DMS79 (cell line): ENCODE measurements at regions not wholly inside any gene's neighbourhood (a gene's known extent, or its start where the extent isn't known, plus 50 kb on each side); places are given as distances from the start of the nearest gene placed in this dataset.
"Not testable (repeated sequence)": the region's sequence is repeated elsewhere in the genome, so short reads cannot be mapped to it uniquely, and the experiment has no call there.

Experiments used
- DNase-seq: peaks from one replicate; lab custom pipeline; 2025; lab: John Stamatoyannopoulos, UW

DNA sequence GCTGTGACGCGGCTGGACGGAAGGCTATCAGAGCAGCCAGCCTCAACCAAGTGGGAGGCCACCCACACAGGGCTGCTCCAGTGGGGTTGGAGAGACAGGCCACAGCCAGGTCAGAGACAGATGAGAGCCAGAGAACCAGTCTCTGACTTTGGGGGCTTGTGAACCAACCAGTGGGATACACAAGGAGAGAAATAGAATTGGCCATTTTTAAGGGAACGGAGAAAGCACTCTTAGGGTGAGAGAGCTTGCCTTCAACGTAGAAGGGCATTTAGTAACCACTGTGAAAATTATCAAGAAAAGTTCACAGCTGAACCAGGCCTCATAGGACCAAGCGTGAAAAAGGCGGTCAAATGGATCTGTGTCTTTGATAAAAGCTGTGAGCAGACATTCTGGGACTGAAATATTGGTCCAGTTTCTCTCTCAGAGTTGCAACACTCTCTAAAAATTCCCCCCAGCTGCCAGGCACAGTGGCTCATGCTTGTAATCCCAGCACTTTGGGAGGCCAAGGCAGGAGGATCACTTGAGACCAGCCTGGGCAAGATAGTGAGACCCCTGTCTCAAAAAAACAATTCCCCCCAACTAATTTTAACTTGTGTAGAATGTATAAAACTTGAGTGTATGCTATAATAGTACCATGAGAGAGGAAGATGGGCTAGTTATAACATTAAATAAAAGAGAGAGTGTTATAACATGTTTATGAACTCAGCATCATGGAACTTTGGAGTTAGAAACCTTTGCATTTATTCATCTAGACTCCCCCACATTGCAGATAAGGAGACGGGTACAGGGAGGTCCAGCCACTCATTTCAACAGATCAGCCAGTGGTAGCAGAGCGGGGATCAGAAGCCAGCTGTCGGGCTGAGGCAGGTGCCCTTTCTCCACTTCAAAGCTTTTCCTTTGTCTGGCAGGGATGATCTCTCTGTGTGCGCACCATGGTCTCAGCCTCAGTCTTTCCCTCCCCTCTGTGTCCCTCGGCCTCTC, 132.2 kb downstream of the NPIPB11 start:
- not testable (repeated sequence) for DNase-seq

DNA sequence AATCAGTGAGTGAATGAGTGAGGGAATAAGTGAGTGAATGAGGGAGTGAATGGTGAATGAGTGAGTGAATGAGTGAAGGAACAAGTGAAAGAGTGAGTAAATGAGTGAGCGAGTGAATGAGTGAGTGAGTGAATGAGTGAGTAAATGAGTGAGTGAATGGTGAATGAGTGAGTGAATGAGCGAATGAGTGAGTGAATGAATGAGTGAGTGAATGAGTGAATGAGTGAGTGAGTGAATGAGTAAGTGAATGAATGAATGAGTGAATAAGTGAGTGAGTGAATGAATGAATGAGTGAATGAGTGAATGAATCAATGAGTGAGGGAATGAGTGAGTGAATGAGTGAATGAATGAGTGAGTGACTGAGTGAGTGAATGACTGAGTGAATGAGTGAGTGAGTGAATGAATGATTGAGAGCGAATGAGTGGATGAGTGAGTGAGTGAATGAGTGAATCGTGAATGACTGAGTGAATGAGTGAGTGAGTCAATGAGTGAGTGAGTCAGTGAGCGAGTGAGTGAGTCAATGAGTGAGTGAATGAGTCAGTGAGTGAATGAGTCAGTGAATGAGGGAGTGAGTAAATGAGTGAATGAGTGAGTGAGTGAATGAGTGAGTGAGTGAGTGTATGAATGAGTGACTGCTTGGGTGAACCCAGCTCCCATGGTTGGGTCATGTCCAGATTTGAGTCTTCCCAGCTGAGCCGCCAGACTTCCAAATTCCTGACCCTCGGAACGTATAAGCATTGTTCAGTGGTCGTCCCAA, 133.0 kb downstream of the NPIPB11 start:
- DNase-seq = not testable (repeated sequence)

DNA sequence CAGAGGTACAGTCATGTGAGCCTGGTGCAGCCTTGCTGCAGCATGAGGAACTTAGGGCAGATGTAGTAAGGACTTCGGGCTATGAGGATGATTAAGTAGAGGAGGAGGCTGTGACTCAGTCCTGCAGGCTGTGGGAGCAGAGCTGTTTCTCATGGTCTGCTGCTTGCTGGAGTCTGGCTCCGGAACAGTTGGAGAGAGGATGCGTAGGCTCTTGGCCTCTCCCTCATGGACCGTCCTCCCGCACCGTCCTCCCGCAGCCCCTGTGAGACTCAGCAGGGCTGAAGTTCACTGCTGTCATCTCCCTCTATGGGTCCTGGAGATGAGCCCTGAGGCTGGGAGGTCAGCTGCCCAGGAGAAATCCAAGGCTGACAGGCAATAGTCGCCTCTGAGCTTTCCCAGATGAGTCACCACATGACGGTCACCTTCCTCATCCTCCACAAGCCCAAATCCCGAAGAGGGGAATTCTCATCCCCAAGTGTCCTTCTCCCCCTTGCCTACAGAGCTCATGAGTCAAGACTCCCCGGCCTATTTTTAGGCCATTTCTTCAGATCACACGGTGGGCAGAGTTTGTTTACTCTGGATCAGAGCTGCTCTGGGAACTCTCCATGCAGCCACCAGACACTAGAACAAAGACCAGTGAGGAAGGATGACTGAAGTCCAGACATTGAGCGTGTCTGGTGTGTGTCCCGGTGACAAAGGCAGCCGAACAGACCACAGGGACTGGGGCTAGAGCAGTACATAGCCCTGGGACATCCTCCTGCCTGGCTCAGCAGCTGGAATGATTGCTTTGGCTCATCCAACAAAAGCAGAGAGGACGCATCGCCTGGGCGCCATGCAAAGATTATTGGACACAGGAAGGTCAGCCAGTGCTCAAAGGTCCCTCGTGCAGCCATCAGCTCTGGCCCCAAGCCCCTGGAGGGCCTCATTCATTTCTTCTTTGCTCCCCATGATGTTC, 134.5 kb downstream of the NPIPB11 start:
- DNase-seq = not testable (repeated sequence)

DNA sequence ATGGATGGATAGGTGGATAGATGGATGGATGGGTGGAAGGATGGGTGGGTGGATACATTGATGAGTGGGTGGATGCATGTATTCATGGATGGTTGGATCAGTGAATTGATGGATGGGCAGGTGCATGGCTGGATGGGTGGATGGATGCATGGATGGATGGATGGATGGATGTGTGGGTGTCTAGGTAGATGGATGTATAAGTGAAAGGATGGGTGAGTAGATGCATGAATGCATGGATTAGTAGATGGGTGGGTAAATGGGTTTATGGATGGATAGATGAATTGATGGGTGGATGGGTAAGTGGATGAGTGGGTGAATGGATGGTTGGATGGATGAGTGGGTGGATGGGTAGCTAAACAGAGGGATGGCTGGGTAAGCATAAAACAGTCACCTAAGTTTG, 135.6 kb downstream of the NPIPB11 start:
- not testable (repeated sequence) for DNase-seq

DNA sequence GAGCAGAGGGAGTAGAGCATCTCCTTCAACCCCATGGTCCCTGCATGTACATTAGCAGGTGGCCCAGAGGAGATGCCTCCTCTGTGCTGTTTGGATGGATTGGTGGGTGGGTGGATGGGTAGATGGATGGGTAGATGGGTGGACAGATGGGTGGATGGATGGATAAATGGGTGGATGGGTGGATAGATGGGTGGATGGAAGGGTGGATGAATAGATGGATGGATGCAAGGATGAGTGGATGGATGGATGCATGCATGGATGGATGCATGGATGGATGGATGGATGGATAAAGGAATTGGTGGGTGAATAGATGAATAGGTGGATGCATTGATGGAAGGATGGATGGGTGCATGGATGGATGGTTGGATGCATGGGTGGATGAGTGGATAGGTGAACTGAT, 136.5 kb downstream of the NPIPB11 start:
- not testable (repeated sequence) for DNase-seq

DNA sequence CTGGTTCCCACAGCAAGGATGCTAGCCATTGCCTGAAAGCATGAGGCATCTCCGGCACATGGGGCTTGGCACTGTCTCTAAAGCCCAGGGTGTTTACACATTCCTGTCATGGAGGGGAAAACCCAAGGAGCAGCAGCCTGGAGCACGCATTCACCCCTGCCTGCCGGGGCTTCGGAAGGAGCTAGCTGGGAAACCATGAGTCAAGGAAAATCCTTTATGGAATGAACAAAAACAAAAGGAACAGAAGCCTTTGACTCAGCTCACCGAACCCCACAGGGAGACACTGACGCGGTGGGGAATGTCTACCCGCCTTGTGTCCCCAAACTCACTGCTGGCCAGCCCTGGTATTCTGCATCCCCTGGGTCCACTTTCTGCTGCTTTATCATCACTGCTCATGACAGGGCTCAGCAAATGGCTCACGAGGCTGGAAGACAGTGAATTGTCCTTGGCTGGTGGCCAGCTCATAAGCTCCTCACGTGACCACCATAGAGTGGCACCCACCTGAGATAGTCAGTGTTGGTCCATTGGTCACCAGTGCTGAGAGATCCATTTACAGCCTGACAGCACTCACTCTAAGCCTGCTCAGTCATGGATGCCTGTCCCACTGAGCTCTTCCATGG, 137.2 kb downstream of the NPIPB11 start:
- not testable (repeated sequence) for DNase-seq

DNA sequence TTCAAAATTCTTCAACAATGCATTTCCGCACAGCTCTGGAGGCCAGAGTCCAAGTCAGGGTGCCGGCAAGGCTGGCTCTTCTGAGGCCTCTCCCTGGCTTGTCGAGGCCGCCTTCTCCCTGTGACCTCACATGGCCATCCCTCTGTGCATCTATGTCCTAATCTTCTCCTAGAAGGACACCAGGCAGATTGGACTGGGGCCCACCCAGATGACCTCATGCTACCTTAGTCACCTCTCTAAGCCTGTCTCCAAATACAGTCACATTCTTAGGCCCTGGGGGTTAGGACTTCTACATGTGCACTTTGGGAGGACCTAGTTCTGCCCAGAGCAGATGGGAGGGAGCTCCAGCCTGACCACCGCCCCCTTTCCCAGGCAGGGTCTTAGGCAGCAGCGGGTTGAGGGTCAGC, 137.7 kb downstream of the NPIPB11 start:
- not testable (repeated sequence) for DNase-seq

DNA sequence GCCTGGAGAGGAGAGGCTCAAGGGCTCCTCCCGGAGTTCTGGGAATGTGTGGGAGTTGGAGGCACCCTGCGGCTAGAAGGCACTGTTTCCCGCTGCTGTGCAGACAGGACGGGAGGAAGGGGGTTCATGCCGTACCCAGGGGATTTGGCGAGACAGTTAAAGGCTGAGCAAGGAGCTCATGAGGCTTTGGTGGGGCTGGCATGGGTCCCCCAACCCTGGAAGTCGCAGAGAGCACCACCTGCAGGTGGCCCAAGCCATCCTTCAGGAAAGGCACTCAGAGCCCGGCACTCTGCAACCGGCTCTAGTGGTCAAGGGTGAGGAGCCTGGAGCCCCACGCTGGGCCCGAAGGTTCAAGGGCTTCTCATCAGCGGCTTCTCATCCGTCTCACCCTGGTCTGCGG, 138.2 kb downstream of the NPIPB11 start:
- DNase-seq = not testable (repeated sequence)

DNA sequence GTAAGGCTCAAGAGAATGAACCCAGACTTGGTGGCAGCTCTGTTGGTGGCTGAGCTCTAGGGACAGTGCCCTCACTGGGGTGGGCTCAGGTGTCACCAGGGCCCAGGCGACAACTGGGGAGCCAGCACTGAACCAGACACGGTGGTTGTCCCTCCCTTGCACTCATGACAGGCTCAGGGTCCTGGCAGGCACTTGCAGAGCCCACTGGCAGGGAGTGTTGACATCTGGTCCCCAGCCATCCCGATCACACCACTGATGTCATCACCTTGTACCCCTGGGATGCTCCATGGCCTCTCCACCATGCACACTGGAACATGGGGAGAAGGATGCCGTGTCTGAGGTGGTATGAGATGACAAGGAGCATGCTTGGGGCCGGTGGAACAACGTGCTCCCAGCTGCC, 138.6 kb downstream of the NPIPB11 start:
- DNase-seq = not testable (repeated sequence)

DNA sequence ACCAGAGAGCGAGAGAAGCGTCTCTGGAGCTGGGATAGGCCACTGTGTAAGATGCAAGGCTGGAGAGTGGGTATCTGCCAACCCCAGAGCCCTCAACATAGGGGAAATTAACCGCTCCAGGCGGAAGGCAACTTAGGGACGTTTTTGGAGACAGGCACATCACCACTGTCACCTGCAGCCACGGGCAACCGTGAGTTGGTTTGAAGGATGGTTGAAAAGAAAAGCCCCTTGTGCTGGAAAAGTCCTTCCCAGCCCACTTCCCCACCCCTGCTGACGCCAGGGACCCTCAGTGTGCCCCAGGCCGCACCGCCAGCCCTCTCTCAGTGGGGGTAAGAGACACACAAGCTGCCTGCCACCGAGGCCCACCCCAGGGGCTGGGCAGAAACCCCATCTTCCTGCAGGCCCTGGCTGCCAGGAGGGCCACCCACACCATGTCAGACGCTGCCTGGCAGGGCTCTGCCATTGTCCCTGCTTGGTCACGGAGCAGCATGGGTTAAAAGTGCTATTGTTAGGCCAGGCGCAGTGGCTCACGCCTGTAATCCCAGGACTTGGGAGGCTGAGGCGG, 139.4 kb downstream of the NPIPB11 start:
- DNase-seq = not testable (repeated sequence)

DNA sequence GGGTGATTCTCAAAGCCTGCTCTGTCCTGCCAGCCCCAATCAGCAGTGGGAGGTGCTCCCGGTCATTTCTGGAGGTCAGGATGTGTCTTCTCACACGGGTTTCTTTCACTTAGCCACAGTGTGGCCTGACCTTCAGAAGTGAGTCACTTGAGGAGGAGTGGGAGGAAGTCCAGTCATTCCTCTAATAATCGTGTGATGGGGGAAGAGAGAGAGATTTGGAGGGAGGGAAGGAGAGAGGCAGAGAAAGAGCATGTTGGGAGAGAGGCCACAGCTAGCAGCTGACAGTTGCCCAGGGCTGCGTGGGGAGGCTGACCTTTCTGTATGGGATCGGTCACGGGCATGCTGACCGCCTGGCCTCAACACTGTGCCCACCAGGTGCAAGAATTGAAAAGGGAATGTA, 139.9 kb downstream of the NPIPB11 start:
- not testable (repeated sequence) for DNase-seq

DNA sequence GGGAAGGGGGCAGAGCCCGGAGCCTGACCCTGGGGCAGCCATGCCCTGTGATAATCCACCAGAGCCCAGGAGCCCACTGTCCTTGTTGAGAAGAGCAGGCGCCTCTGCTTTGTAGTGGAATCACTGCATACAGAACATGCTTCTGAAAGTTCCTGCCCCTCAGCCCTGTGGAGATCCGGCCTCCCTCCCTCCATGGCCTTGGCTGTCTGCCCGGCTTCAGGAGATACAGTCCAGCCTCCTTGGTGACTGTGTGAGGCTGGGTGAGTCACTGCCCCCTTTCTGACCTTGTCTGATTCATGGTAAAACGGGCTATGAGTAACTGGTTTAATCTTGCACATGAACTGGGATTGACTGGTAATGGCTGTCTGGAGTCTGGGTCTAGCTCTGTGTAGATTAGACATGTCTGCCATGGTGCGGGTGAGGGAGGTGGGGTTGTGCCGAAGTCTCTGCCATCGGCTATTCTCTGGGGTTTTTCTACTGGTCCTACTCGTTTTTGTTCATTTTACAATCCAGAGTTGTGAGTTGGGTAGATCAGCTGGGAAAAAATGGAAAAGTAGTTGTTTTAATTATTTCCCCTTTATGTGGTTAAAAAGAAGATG, 141.2 kb downstream of the NPIPB11 start:
- not testable (repeated sequence) for DNase-seq

DNA sequence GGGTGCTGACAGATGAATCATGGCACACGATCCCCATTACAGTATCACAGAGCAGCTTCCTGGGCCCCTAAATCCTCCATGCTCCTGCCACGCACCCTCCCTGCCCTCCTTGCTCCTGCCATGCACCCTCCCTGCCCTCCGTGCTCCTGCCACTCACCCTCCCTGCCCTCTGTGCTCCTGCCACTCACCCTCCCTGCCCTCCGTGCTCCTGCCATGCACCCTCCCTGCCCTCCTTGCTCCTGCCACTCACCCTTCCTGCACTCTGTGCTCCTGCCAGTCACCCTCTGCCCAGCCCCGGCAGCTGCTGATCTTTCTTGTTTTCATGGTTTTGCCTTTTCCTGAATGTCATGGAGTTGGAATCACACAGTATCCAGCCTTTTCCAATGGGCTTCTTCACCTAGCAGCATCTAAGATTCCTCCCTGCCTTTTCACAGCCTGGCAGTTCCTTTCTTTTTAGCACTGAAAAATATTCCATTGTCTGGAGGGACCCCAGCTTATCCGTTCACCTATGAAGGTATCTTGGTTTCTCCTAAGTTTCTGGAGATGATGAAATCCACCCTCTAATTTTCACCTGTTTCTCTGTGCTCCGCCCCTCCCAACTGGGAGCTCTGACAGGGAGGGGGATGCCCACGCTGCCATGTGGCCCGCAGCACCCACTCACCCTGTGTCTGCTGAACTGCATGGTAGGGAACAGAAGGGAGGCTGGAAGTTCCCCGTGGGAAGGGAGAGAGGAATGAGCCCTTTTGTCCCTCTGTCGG, 142.3 kb downstream of the NPIPB11 start:
- not testable (repeated sequence) for DNase-seq

DNA sequence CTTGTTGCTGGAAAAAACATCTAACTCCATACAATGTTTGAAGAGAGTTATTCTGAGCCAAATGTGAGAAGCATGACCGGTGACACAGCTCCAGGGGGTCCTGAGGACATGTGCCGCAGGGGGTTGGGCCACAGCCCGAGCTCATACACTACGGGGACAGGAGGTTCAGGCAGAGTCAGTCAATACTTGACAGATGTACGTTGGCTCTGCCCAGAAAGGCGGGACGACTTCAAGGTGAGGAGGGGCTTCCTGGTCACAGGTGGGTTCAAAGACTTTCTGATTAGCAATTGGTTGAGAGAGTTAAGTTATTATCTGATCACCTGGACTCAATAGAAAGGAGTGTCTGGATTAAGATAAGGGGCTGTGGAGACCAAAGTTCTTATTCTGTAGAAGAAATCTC, 143.8 kb downstream of the NPIPB11 start:
- not testable (repeated sequence) for DNase-seq

DNA sequence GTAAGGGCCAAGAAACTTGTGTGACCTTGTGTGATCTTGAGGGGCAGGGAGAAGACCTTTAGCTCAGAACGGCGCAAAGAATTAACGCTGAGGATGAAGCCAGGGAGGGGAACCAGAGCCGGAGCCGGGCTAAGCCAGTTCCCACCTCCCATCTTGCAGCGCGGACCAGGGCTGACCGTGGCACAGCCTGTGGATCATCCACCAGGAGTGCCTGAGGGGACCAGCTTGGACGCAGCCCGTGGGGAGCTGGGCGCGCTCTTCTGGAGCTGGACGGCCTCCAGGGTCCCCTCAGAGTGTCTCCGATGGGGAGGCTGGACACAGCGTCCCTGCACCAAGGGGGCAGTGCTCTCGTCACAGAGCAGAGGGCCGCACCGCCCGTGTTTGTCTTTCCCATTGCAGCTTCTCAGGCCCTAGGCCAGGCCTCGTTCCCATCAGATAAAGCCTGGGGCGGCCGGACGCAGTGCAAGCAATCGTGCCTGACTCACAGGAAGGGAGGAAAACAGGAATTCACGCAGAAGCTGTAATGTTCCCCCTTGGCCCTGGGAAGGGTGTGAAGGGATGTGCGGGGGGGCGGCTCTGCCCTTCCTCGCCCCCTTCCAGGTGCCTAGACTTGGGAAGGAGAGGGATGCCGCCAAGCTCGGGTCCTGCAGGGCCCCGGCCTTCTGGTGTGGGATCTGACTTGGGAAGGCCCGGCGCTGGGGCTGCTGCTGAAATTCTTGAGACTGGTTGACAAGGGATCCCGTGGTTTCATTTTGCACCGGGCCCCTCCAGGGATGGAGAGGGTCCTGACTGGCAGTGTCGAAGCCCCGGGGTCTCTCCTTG, 144.9 kb downstream of the NPIPB11 start:
- DNase-seq = not testable (repeated sequence)

DNA sequence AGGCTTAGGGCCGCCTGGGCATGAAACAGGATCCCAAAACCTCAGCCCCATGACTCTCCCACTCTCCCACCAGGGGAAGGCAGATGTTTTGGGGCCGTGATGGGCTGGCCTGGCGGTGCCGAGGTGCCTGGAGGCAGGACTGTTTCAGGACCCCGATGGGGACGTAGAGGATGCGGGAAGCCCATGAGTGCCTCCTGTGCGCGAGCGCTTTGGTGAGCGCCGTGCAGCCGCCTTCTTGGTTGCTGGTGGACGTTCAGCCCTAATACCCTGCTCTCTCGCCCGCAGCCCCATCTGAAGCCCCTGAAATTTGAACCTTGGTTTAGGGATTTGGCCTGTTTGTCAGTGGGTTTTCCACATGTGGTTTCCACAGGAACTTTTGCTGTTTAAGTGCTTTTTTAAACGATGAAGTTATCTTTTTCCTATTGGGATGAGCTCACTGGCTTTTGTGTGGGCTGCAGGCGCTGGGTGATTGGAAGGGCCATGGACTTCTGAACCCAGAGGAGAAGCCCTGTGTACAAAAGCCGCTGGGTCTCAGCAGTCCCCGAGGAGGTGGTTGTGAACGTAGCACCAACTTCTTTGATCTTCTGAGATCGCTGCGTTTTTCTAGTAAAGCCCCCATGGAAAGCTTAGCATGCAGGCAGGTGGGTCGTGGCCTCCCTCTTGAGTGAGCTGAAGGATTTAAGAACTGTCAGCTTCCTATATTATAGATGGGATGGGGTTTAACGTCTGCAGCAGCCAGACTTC, 145.7 kb downstream of the NPIPB11 start:
- DNase-seq = not testable (repeated sequence)

DNA sequence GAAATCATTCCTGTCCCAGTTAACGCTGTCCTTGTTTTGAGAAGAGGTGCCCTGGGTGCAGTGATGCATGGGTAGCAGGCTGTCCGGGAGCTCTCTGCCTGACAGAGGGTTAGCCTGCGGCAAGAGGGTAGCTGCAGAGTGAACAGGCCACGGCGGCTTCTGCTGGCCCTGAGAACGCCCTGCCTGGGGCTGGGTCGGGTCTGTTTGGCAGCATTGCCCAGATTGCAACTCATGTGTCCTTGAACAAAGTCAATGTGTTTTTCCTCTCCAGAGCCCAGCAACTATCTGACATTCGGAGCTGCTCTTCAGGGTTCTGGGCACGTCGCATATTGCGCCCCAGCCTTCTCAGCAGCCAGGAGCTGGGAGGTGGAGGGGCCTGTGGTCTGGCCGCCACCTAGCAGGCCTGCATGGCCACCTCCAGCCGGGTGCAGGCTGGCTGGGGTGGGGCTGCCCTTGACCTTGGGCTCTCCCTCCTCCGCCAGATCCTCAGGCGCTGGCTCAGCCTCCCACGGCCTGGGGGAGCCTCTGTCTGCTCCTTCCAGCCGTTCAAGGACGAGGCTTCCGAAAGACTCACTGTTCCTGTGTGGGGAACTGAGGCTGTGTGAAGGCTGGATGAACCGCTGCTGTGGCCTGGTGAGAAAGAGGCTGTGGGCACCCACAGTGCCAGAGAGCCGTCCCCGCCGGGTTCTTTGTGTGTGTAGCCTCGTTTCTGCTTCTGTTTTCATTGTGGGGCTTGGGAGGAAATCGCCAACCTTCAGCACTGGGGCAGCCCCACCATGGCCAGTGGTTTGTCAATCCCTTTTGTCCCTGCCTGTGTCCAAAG, 146.7 kb downstream of the NPIPB11 start:
- DNase-seq = not testable (repeated sequence)
